HG02798 (cell line): ENCODE measurements at regions not wholly inside any gene's neighbourhood (a gene's known extent, or its start where the extent isn't known, plus 50 kb on each side); places are given as distances from the start of the nearest gene placed in this dataset.

ENCODE experiments used
- ATAC-seq: cut with Tn5 transposase; IDR thresholded peaks from one replicate; pipeline ENCODE4 v1.9.1; 2021; ENCODE audit warnings: mild to moderate bottlenecking; ENCODE audit not compliant: unreplicated experiment, poor library complexity

- ATAC-seq, result no peak
Observed at GRCh38 chr5:77948476-77948875, 172.3 kb upstream of the TBCA start.

GRCh38 chr5:77947041-77947428, 170.9 kb upstream of the TBCA start:
- ATAC-seq, result no peak

GRCh38 chr5:77946381-77947040, 170.4 kb upstream of the TBCA start:
- ATAC-seq, result no peak

GRCh38 chr5:77945874-77946273, 169.7 kb upstream of the TBCA start:
- no peak for ATAC-seq

- no peak for ATAC-seq
Observed at GRCh38 chr5:77944757-77945340, 168.7 kb upstream of the TBCA start.

GRCh38 chr5:77943851-77944250, 167.7 kb upstream of the TBCA start:
- no peak for ATAC-seq

GRCh38 chr5:77942578-77943239, 166.6 kb upstream of the TBCA start:
- ATAC-seq, result no peak

- peak; percentile 88 for ATAC-seq
Observed at GRCh38 chr5:77937015-77937908, 161.1 kb upstream of the TBCA start.

GRCh38 chr5:77936365-77936693, 160.2 kb upstream of the TBCA start:
- peak; percentile 34 for ATAC-seq

GRCh38 chr5:77935506-77936364, 159.6 kb upstream of the TBCA start:
- ATAC-seq, result peak; percentile 63

GRCh38 chr5:77928776-77929300, 152.7 kb upstream of the TBCA start:
- no peak for ATAC-seq

- no peak for ATAC-seq
Observed at GRCh38 chr5:77926337-77926736, 150.2 kb upstream of the TBCA start.

- ATAC-seq, result no peak
Observed at GRCh38 chr5:77925503-77925902, 149.4 kb upstream of the TBCA start.

GRCh38 chr5:77924081-77924480, 147.9 kb upstream of the TBCA start:
- no peak for ATAC-seq

GRCh38 chr5:77923666-77924065, 147.5 kb upstream of the TBCA start:
- no peak for ATAC-seq

GRCh38 chr5:77921094-77921768, 145.1 kb upstream of the TBCA start:
- ATAC-seq, result no peak

GRCh38 chr5:77920359-77921058, 144.4 kb upstream of the TBCA start:
- ATAC-seq, result no peak

- ATAC-seq, result no peak
Observed at GRCh38 chr5:77915346-77915745, 139.2 kb upstream of the TBCA start.

GRCh38 chr5:77912721-77913120, 136.6 kb upstream of the TBCA start:
- ATAC-seq, result no peak
